ENCODE measurements at regions not wholly inside any gene's neighbourhood (a gene's known extent, or its start where the extent isn't known, plus 50 kb on each side); places are given as distances from the start of the nearest gene placed in this dataset.
"Not testable (repeated sequence)": the region's sequence is repeated elsewhere in the genome, so short reads cannot be mapped to it uniquely, and the experiment has no call there.

DNA sequence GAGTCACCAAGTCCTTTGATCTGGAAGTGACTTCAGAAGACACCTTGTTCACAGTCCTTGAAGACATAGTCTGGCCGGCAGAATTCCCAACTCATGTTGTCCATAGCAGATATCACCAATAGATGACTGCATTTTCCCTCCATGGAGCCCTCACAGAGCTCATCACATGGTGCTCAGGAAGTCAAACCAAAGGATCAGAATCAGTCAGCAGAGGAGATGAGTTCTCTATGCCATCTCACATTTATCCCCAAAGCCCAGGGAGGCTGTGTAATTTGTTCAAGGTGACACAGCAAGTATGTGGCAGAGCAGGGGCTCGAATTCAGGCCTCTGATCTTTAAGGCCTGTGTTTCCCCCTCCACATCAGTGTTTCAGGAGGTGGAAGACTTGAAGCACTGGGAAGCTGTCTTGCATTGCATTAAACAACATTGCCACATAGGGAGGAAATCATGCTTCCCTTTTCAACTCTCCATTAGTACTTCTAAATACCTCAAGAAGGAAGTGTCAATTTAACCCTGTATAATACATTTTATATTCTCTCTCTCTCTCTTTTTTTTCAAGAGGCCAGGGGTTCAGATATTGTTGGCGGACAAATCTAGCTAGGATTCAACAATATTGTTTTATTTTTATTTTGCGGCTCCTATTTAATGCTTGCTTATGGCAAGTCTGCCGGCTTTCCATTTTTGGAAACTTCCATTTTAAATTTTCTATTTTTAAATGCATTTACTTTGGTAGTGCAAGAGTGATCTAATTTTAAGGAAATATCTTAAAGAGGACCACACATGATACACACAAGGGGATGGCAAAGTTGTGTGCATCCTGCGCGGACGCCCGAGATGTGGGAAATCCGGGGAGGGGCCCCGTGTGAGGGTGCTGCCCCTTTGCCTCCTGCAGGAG, 61.9 kb downstream of the NPIPB5 start:
- H3K4me3 ChIP-seq (ENCODE audit: low read length); DNase-seq (ENCODE audit: low read depth, low spot score): not testable (repeated sequence)

DNA sequence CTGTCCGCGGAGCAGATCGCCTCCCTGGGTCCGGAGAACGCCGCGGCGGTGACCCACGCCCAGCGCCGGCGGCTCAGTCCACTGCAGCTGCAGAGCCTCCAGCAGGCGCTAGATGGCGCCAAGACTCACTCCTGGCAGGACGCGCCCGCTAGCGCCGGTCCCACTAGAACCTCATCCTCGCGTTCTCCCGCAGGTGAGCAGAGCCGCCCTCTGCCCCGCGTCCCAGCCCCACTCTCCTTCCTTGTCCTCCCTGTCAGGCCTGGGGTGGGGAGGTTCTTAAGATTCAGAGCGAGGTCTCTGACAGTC, 62.5 kb downstream of the NPIPB5 start:
- not testable (repeated sequence) for H3K4me3 ChIP-seq (ENCODE audit: low read length); DNase-seq (ENCODE audit: low read depth, low spot score)

DNA sequence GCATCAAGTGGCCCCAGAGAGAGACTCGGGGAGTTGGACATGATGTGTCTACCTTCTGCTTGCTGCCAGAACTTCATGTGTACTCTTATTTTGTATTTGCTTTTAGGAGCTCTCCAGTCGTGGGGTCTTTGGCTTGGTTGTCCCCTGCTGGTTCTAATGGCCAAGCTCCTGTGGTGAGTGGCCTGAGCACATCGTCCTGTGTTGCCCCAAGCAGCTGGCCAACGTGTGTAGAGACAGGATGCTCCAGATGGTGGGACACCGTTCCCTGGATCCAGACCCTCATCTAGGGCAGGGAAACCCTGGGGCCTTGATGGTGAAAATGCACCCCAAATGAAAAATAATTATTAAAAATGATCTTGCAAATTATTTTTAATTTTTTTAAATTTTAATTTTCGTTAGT, 65.8 kb downstream of the NPIPB5 start:
- not testable (repeated sequence) for DNase-seq (ENCODE audit: low read depth, low spot score); H3K4me3 ChIP-seq (ENCODE audit: low read length)

DNA sequence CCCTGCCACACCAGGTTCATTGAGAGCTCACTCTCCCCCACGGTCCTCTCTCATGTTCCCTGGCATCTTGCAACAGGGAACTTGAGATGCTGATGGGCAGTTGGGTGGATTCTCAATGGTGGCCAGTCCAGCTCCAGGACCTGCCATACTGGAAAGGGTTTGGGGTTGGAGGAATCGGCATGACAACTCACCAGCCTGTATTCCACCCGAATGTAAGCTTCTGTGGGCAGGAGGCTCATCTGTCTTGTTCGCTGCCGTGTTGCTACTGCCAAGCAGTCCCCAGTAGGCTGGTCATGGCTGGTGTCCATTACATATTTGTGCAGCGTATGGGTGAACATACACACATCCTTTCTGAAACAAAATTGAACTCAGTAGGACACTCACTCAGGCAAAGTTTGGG, 72.5 kb downstream of the NPIPB5 start:
- not testable (repeated sequence) for DNase-seq (ENCODE audit: low read depth, low spot score); H3K4me3 ChIP-seq (ENCODE audit: low read length)

DNA sequence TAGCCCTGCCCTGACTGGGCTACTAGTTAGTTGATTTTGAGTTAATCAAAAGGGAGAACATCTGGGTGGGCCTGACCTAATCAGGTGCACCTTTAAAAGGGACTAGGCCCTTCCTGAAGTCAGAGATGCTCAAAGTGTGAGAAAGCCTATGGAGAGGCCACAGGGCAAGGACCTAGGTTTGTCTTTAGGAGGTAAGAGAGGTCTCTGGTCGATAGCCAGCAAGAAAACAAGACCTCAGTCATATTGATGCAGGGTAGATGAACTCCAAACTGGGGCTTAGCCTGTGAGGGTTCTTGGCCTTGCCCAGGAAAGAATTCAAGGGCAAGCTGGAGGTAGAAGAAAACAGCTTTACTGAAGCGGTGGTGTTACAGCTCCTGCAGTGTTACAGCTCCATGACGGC, 73.8 kb downstream of the NPIPB5 start:
- not testable (repeated sequence) for H3K4me3 ChIP-seq (ENCODE audit: low read length); DNase-seq (ENCODE audit: low read depth, low spot score)

DNA sequence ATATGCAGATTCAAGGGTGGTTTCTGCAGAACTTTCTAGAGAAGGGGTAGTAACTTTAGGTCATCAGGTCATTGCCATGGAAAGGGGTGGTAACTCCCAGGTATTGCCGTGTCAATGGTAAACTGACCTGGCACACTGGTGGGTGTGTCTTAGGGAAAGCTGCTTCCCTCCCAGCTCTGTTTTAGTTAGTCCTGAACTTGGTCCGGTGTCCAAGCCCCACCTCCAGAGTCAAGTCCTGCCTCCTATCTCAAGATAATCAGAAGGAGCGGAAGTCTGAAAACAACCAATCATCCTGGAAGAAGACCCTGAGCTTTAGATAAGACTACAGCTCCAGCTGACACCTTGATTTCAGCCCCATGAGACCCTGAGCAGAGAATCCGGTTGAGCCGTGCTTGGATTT, 74.2 kb downstream of the NPIPB5 start:
- not testable (repeated sequence) for H3K4me3 ChIP-seq (ENCODE audit: low read length); DNase-seq (ENCODE audit: low read depth, low spot score)

DNA sequence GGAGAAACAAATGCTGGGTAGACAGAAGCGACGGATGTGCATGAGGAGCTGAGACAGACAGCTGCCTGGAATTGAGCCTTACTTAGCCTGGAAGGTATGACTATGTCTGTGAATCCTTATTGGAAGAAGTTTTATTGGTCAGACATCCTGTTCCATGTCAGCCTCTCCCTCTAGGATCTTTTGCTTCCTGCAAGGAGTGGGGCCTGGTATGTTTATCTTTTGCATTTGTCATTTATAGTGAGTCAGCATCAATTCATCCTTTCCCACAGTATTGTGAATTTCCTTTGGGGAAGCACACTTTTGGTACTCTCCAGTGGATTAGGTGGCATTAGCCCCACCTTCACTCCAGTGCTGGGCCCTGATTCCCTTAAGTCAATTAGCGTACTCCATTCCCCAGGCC, 74.7 kb downstream of the NPIPB5 start:
- DNase-seq (ENCODE audit: low read depth, low spot score); H3K4me3 ChIP-seq (ENCODE audit: low read length): not testable (repeated sequence)

DNA sequence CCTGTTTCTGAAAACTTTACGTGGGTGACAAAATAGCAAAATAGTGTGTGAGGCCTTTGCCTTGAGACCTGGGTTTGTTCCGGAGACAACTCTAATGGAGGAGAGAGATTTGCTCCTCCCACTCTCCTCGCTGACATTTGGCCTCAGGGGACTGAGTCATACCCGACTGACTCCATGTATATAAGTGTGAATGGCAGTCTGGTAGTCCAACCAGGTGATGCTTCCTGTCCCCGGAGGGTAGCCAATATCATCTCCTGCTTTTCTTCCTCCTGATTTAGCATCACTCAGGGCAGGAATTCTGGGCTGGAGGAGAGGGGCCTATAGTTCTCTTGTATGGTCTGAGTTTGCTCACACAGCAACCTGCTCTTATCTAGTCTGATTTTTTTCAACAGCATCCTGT, 76.0 kb downstream of the NPIPB5 start:
- DNase-seq (ENCODE audit: low read depth, low spot score); H3K4me3 ChIP-seq (ENCODE audit: low read length): not testable (repeated sequence)

DNA sequence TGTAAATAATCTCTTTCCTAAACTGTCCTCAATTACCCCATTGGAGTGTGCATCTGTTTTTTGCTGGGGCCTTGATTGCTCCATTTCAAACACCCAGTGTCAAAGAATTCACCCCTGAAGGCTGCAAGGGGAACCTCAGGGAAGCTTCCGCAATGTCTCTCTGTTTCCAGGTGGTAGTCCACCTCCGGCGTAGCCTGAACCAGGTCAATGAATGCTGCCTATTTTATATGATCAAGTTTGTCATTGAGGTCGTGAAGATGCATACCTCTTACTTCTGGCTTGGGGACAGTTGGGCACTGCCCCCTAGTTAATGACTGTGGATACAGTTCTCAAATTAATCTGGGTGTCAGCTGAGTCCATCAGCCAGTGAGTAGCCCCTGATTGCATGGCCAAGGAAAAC, 79.1 kb downstream of the NPIPB5 start:
- not testable (repeated sequence) for H3K4me3 ChIP-seq (ENCODE audit: low read length); DNase-seq (ENCODE audit: low read depth, low spot score)

DNA sequence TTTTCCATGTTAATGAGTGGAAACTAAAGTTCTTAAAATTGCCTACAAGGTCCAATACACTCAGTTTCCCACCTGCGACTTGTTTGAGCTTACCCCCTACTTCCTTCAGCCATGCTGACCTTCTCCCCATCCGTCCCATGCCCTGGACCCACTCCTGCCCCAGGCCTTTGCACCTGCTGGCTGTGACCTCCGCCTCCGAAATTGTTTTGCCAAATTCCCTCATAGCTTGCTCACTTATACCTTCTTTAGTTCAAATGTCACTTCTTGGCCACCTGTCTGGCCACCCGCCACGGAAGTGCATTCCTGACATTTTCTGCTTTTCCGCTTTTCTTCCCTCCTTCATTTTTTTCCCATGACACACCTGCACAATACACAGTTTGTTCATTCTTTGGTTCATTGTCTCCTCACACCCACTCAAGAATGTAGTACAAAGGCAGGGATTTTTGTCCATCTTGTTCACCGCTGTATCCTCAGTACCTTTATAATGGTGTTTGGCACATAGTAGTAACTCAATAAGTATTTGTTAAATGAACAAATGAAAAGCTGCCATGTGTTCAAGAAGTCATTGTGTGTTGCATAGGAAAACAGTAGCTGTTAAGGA, 85.9 kb downstream of the NPIPB5 start:
- not testable (repeated sequence) for H3K4me3 ChIP-seq (ENCODE audit: low read length); DNase-seq (ENCODE audit: low read depth, low spot score)

DNA sequence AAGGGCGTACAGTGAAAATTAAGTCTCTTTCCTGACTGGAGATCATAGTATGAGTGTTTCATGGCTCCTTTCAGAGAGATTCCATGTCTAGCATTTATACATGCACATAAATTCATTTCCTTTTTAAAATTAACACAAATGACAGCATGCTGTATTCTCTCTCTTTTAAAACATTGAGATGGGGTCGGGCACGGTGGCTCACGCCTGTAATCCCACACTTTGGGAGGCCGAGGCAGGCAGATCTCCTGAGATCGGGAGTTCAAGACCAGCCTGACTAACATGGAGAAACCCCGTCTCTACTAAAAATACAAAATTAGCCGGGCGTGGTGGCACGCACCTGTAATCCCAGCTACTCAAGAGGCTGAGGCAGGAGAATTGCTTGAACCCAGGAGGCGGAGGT, 93.1 kb downstream of the NPIPB5 start:
- not testable (repeated sequence) for H3K4me3 ChIP-seq (ENCODE audit: low read length); DNase-seq (ENCODE audit: low read depth, low spot score)

DNA sequence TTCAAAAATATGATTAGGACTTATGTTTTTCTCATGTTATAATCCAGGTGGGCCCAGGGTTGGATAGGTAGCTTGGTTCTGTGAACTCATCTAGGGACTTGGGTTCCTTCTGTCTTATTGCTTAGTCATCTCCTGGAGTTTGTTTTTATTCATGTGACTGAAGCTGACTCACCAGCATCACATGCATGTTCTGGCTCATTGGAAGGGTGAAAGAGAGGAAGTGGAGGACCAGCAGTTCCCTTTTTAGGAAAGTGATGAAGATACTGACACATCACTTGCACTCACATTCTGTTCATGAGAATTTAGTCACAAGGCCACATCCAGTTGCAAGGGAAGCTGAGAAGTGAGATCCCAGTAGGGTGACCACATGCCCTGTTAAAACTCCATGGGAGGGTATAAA, 95.9 kb downstream of the NPIPB5 start:
- DNase-seq (ENCODE audit: low read depth, low spot score); H3K4me3 ChIP-seq (ENCODE audit: low read length): not testable (repeated sequence)

DNA sequence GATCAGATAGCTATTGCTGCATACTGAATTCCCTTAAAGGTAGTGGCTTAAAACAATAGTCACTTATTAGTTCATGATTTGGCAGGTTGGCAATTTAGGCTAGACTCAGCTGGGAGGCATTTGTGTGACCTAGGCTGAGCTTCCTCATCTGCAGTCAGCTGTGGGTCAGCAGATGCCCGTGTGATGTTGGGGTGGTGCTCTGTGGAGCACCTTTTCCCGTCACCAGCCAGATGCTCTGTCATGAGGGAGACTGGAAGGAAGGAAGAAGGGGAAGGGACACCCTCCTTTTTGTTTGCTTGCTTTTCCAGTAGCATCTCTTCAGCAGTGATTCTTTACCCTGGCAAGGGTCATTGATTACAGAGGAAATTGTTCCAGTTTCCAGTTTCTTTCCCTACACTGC, 99.1 kb downstream of the NPIPB5 start:
- H3K4me3 ChIP-seq (ENCODE audit: low read length); DNase-seq (ENCODE audit: low read depth, low spot score): not testable (repeated sequence)

DNA sequence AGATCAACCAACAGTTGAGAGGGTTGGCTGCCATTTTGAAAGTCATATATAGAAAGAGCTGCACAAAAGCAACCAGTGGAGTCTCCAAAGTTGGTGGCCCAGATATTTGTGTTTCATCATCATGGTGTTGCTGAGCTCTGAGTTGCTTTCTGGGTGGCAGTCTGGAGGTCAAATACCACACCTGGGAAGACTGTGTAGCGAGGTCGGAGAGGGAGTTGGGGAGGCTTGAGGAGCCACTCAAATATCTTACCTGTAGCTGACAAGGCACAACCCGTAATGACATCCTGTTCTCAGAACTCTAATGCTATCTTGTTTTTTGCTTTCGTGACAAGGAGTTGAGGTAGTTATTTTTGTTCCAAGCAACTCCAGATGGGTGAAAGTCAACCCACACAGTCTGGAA, 100.4 kb downstream of the NPIPB5 start:
- H3K4me3 ChIP-seq (ENCODE audit: low read length); DNase-seq (ENCODE audit: low read depth, low spot score): not testable (repeated sequence)

DNA sequence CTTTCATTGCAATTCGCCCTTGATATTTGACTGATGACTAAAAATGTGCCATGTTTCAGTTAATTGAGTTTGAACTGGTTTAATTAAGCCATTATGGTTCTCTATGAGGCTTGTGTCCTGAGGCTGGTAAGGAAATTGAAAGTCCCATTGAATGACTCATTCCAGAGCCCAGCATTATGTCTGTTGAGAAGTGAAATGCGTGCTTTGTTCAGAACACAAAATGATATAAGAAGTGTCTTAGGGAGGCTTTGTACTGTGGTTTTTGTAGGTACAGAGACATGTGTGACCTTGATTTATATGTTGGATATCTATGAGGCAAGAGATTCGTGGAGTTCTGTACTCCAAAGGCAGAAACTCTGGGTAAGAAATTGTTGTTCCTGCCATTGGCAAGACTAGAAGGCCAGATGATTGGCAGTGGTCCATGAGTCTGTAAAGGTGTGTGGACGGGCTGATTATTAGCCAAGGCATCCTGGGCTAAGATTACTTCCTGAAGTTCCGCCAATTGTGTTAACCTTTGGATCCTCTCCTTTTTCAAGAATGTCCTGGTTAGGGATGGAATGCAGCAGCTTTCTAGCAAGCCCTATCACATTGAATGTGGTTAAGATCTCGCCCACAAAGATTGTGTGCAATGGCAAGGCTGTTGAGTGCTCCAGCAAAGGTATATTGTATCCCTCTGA, 103.7 kb downstream of the NPIPB5 start:
- no peak overlapping the region for H3K4me3 ChIP-seq (ENCODE audit: low read length)
- DNase-seq (ENCODE audit: low read depth, low spot score) = no peak

DNA sequence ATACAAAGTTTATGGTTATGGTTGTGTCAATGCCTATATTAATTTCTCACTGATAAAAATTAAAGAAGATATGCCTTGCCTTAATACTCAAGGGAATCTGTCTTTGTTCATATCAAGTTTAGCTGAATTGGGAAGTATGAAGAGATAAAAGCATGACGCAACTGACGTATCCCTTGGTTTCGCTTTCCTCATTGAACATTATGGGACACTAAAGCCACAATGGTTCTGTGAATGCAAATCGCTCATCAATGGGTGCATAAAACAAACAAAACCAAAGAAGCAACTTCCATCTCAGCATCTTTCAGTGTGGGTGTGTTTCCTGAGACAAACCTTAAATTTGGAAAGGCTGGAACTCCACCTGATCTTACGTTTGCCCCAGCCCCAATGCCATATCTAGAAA, 108.2 kb downstream of the NPIPB5 start:
- no peak overlapping the region for H3K4me3 ChIP-seq (ENCODE audit: low read length)
- DNase-seq (ENCODE audit: low read depth, low spot score) = no peak

DNA sequence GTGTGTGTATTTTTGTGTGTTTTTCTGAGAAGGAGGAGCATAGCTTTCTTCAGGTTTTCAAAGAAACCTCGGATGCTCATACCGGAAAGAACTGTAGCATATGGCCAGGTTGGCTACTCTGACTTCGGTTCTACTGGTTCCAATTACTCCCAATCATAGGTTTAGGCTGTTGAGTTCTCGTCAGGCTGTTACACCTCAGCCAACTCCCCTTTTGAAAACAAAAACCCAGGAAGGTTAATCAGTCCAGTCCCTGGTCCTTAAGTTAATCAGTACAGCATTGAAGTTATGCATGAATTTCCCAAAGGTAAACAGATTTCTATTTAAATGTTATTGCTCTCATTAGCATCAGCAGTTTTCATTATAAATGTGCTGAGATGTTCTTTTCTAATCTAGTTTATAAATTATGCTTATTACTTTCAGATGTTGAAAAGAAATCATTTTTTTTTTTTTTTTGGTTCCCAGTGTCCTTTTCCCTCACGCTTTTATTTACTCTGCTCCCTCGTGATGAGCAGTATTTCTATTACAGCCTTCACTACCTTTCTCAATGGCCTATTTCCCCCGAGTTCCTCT, 111.0 kb downstream of the NPIPB5 start:
- H3K4me3 ChIP-seq (ENCODE audit: low read length) = no peak overlapping the region
- no peak for DNase-seq (ENCODE audit: low read depth, low spot score)

DNA sequence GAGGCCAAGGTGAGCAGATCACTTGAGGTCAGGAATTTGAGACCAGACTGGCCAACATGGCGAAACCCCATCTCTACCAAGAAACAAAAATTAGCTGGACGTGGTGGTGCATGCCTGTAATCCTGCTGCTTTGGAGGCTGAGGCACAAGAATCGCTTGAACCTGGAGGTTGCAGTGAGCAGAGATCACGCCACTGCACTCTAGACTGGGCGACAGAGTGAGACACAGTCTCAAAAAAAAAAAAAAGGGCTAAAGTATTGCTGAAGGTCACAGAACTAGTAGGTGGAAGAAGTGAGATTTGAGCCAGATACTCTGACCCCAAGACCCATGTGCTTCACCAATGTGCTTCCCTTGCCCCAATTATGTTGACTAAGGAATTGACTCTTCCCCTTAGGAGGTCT, 112.0 kb downstream of the NPIPB5 start:
- no peak for DNase-seq (ENCODE audit: low read depth, low spot score)
- no peak overlapping the region for H3K4me3 ChIP-seq (ENCODE audit: low read length)

DNA sequence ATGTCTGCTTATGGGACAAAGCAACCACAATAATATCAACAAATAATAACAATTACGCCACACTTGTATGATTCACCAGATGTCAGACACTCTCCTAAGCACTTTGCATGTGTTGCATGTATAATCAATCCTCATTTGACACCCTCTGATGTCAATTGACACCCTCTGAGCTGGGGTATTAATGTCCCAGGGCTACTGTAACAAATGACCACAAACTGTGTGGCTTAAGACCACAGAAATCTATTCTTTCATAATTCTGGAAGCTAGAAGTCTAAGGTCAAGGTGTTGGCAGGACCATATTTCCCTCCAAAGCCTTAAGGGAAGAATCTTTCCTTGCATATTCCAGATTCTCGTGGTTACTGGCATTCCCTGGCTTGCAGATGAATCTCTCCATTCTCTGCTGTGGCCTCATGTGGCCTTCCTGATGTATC, 112.7 kb downstream of the NPIPB5 start:
- DNase-seq (ENCODE audit: low read depth, low spot score) = no peak
- no peak overlapping the region for H3K4me3 ChIP-seq (ENCODE audit: low read length)

All from Jurkat, Clone E6-1 (cell line).